ENCODE measurements at regions not wholly inside any gene's neighbourhood (a gene's known extent, or its start where the extent isn't known, plus 50 kb on each side); places are given as distances from the start of the nearest gene placed in this dataset.

- TF ChIP-seq CTCF (IDR thresholded peaks at IDR 0.05) (no peak), POLR2A (IDR thresholded peaks at IDR 0.05) (no peak)
Observed at GRCh38 chr10:23556727-23557440, 118.0 kb downstream of the OTUD1 start.
